ENCODE measurements at regions not wholly inside any gene's neighbourhood (a gene's known extent, or its start where the extent isn't known, plus 50 kb on each side); places are given as distances from the start of the nearest gene placed in this dataset.

DNA sequence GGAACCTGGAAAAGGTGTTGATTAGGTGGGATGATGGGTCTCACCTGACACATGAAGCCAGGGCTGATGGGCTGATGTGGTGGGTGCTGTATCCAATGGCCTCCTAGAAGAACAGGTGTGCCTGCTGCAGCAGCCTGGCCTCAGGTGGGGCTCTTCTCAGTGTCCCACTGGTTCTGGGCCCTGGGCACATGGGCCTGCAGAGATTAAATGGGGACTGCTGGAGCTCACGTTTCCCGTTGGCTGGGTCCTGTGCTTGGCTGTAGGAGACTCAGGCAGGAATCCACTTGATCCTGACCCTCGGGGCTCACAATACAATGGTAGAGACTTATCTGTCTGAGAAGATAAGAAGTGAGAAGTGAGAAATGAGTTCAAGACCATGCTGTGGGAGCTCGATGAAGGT lies 170.9 kb downstream of the KCNS3 start:
- TF ChIP-seq, protein P1, sequence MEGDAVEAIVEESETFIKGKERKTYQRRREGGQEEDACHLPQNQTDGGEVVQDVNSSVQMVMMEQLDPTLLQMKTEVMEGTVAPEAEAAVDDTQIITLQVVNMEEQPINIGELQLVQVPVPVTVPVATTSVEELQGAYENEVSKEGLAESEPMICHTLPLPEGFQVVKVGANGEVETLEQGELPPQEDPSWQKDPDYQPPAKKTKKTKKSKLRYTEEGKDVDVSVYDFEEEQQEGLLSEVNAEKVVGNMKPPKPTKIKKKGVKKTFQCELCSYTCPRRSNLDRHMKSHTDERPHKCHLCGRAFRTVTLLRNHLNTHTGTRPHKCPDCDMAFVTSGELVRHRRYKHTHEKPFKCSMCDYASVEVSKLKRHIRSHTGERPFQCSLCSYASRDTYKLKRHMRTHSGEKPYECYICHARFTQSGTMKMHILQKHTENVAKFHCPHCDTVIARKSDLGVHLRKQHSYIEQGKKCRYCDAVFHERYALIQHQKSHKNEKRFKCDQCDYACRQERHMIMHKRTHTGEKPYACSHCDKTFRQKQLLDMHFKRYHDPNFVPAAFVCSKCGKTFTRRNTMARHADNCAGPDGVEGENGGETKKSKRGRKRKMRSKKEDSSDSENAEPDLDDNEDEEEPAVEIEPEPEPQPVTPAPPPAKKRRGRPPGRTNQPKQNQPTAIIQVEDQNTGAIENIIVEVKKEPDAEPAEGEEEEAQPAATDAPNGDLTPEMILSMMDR (IDR thresholded peaks at IDR 0.05; ENCODE audit: low read length) = no peak
- TF ChIP-seq EZH2 (IDR thresholded peaks at IDR 0.05; ENCODE audit: borderline replicate concordance, low read length) = no peak
